ENCODE measurements at regions not wholly inside any gene's neighbourhood (a gene's known extent, or its start where the extent isn't known, plus 50 kb on each side); places are given as distances from the start of the nearest gene placed in this dataset.

DNA sequence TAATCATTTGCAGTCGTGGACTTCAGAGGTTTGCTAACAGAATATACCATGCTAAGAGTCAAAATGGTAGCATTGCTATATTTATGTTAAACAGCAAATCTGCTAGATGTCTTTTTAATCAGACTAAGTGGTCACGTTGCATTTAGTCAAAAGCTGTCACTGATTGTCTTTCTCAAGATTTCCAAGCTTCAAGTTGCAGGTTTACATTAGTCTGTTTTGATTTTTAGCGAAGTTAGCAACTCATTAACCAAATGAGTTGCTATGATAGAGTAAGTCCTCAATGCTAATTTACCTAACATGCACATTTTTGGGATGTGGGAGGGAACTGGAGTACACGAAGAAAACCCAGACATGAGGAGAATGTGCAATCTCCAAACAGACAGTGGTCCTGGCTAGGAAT, 653.2 kb downstream of the TNS3 start:
- Mint-ChIP-seq H3K27me3 (ENCODE audit: unreplicated experiment) (no peaks in the 10 kb centered on the region), H3K27ac (ENCODE audit: unreplicated experiment) (no peak overlapping the region), H3K36me3 (ENCODE audit: insufficient read depth, unreplicated experiment) (peaks cover 14% of the 10 kb centered on the region), H3K9me3 (ENCODE audit: low read depth, unreplicated experiment) (peaks cover 4% of the 10 kb centered on the region), H3K4me1 (ENCODE audit: low read depth, unreplicated experiment) (peaks cover 49% of the 10 kb centered on the region), H3K4me3 (ENCODE audit: low read depth, unreplicated experiment) (no peak overlapping the region)
- TF ChIP-seq, protein P1, sequence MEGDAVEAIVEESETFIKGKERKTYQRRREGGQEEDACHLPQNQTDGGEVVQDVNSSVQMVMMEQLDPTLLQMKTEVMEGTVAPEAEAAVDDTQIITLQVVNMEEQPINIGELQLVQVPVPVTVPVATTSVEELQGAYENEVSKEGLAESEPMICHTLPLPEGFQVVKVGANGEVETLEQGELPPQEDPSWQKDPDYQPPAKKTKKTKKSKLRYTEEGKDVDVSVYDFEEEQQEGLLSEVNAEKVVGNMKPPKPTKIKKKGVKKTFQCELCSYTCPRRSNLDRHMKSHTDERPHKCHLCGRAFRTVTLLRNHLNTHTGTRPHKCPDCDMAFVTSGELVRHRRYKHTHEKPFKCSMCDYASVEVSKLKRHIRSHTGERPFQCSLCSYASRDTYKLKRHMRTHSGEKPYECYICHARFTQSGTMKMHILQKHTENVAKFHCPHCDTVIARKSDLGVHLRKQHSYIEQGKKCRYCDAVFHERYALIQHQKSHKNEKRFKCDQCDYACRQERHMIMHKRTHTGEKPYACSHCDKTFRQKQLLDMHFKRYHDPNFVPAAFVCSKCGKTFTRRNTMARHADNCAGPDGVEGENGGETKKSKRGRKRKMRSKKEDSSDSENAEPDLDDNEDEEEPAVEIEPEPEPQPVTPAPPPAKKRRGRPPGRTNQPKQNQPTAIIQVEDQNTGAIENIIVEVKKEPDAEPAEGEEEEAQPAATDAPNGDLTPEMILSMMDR (IDR thresholded peaks at IDR 0.05; ENCODE audit: unreplicated experiment) = no peak
- BruUV-seq (replicated peaks) = no TSS peak
- no peak for DNase-seq
- CTCF ChIA-PET = no interaction called here
- intact Hi-C loops (cut with micrococcal nuclease; ENCODE audit: unreplicated experiment) = no loop called here

DNA sequence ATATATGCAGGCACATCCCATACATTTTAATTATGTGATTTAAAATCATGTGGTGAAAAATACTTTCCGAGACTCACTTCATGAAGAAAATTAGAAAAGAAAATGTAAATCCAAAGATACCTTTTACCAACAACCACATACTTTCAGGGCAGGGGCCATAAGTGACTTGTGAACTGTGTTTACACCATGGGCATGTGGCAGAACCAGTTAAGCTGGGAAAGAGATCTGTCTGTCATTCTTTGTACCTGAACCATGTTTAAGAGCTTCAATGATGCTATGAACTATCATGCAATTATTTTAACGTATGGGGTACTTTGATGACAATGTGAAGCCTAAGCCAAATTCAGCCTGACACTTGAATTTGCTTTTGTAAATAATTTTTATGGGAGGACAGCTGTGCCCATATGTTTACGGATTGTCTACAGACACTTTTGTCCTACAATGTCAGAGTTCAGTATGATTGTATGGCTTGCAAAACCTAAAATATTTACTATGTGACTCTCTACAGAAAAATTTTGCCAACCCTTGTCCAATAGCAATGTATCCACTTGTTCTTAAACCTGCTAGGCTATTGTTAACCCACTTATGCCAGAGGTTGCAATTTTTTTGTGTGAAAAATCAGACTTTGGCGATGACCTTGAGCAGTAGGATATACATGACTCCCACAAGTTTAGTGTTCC, 654.6 kb downstream of the TNS3 start:
- Mint-ChIP-seq H3K4me3 (ENCODE audit: low read depth, unreplicated experiment) (no peak overlapping the region), H3K9me3 (ENCODE audit: low read depth, unreplicated experiment) (peaks cover 4% of the 10 kb centered on the region), H3K4me1 (ENCODE audit: low read depth, unreplicated experiment) (peaks cover 38% of the 10 kb centered on the region), H3K36me3 (ENCODE audit: insufficient read depth, unreplicated experiment) (peaks cover 5% of the 10 kb centered on the region), H3K27me3 (ENCODE audit: unreplicated experiment) (no peaks in the 10 kb centered on the region), H3K27ac (ENCODE audit: unreplicated experiment) (no peak overlapping the region)
- intact Hi-C loops (cut with micrococcal nuclease; ENCODE audit: unreplicated experiment) = no loop called here
- peak; percentile 23 for DNase-seq
- CTCF ChIA-PET = interaction anchor here (0.6 kb wide), 1 partner anchor 965 kb away, joined by 3 read pairs; no protein-coding TSS in a partner anchor
- TF ChIP-seq, protein P1 (IDR thresholded peaks at IDR 0.05; ENCODE audit: unreplicated experiment) = no peak
- BruUV-seq (replicated peaks) = no TSS peak

DNA sequence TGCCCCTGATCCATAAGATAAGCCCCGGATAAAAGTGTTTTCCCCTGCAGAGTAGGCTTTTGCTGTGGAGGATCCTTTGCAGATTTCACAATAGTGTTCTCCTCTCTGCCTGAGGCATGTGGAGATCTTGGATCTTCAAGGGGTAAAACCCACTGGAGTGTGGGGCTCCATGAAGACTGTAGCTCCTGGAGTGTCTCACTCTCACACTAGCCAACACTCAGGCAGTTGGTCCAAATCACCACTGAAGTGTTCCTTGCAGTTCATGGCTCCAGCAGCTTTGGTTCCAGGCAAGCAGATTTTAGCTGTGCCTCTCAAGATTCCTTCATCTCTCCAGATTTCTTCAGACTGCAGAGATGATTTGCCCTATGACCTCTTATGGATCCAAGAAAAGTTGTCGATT, 665.3 kb downstream of the TNS3 start:
- BruUV-seq (replicated peaks) = no TSS peak
- intact Hi-C loops (cut with micrococcal nuclease; ENCODE audit: unreplicated experiment) = no loop called here

DNA sequence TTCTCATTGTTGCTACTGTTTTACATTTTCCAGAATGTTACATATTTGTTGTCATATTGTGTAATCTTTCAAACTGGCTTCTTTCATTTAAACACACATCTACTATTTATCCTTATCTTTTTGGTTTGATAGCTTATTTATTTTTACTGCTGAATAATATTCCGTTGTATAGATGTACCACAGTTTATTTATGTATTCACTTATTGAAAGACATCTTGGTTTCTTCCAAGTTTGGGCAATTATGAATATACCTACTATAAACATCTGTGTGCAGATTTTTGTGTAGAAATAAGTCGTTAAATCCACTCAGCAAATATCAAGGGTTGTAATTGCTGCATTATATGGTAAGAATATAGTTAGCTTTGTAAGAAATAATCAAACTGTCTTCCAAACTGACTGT, 669.2 kb downstream of the TNS3 start:
- Mint-ChIP-seq H3K27ac (ENCODE audit: unreplicated experiment) (no peak overlapping the region), H3K9me3 (ENCODE audit: low read depth, unreplicated experiment) (peaks cover 3% of the 10 kb centered on the region), H3K27me3 (ENCODE audit: unreplicated experiment) (no peaks in the 10 kb centered on the region), H3K4me3 (ENCODE audit: low read depth, unreplicated experiment) (no peak overlapping the region), H3K36me3 (ENCODE audit: insufficient read depth, unreplicated experiment) (no peaks in the 10 kb centered on the region), H3K4me1 (ENCODE audit: low read depth, unreplicated experiment) (peaks cover 32% of the 10 kb centered on the region)
- BruUV-seq (replicated peaks) = no TSS peak
- intact Hi-C loops (cut with micrococcal nuclease; ENCODE audit: unreplicated experiment) = no loop called here
- TF ChIP-seq, protein P1 (IDR thresholded peaks at IDR 0.05; ENCODE audit: unreplicated experiment) = no peak
- no peak for DNase-seq
- CTCF ChIA-PET = no interaction called here

More for the DNA sequence above, 665.3 kb downstream of the TNS3 start:
- H3K27ac Mint-ChIP-seq (ENCODE audit: unreplicated experiment) = no peak overlapping the region
- no peaks in the 10 kb centered on the region for H3K36me3 Mint-ChIP-seq (ENCODE audit: insufficient read depth, unreplicated experiment)
- TF ChIP-seq, protein P1 (IDR thresholded peaks at IDR 0.05; ENCODE audit: unreplicated experiment) = no peak
- no peaks in the 10 kb centered on the region for H3K9me3 Mint-ChIP-seq (ENCODE audit: low read depth, unreplicated experiment)
- H3K4me1 Mint-ChIP-seq (ENCODE audit: low read depth, unreplicated experiment) = no peaks in the 10 kb centered on the region
- no peak for DNase-seq
- H3K4me3 Mint-ChIP-seq (ENCODE audit: low read depth, unreplicated experiment) = no peak overlapping the region
- CTCF ChIA-PET = interaction anchor here (0.6 kb wide), 1 partner anchor 81 kb away, joined by 3 read pairs; no protein-coding TSS in a partner anchor
- H3K27me3 Mint-ChIP-seq (ENCODE audit: unreplicated experiment) = no peaks in the 10 kb centered on the region

Measured in Calu3 (cell line).